Fibroblast of villous mesenchyme (primary cell): ENCODE measurements at regions not wholly inside any gene's neighbourhood (a gene's known extent, or its start where the extent isn't known, plus 50 kb on each side); places are given as distances from the start of the nearest gene placed in this dataset.

ENCODE experiments used
- DNase-seq: peaks from one replicate; pipeline ENCODE4 v3.0.0-alpha.2; 2010; ENCODE audit warnings: low read depth
- H3K4me3 ChIP-seq: 2 replicates; pipeline ENCODE4 v1.5.1; 2011; ENCODE audit warnings: low read depth, mild to moderate bottlenecking, low read length
- CTCF ChIP-seq: IDR thresholded peaks from 2 replicates; pipeline ENCODE4 v1.5.1; 2012; ENCODE audit warnings: low read depth, mild to moderate bottlenecking, low read length; ENCODE audit not compliant: insufficient read depth

GRCh38 chr20:40592941-40593340, 96.1 kb downstream of the MAFB start:
- no peak for TF ChIP-seq CTCF
- no peak for DNase-seq
- no peak overlapping the region for H3K4me3 ChIP-seq

- no peak overlapping the region for H3K4me3 ChIP-seq
- no peak for DNase-seq
- no peak for TF ChIP-seq CTCF
Measured at GRCh38 chr20:40591536-40591935, 97.5 kb downstream of the MAFB start.

GRCh38 chr20:40591119-40591518, 97.9 kb downstream of the MAFB start:
- TF ChIP-seq CTCF, result no peak
- H3K4me3 ChIP-seq, result no peak overlapping the region
- no peak for DNase-seq

GRCh38 chr20:40589581-40589980, 99.5 kb downstream of the MAFB start:
- H3K4me3 ChIP-seq, result no peak overlapping the region
- no peak for TF ChIP-seq CTCF
- DNase-seq, result no peak

- H3K4me3 ChIP-seq, result no peak overlapping the region
- DNase-seq, result no peak
- no peak for TF ChIP-seq CTCF
Measured at GRCh38 chr20:40588891-40589290, 100.1 kb downstream of the MAFB start.

GRCh38 chr20:40587038-40587437, 102.0 kb downstream of the MAFB start:
- no peak for DNase-seq
- TF ChIP-seq CTCF, result no peak
- H3K4me3 ChIP-seq, result no peak overlapping the region

- no peak overlapping the region for H3K4me3 ChIP-seq
- DNase-seq, result no peak
- no peak for TF ChIP-seq CTCF
Measured at GRCh38 chr20:40584130-40584809, 104.8 kb downstream of the MAFB start.
